GM23338 (cell line): ENCODE measurements at regions not wholly inside any gene's neighbourhood (a gene's known extent, or its start where the extent isn't known, plus 50 kb on each side); places are given as distances from the start of the nearest gene placed in this dataset.

Experiments
- ATAC-seq: fragments of 200-7000 bp; cut with Tn5 transposase; 3 replicates; pipeline ENCODE4 v1.9.1; 2020
- DNase-seq: peaks from one replicate; pipeline ENCODE4 v3.0.0-alpha.2; 2015; ENCODE audit warnings: low spot score
- H2AFZ ChIP-seq: fragments of 200-600 bp; sonication (generic); 2 replicates; pipeline ENCODE4 v1.8.0; 2016; ENCODE audit warnings: antibody characterized with exemption, mild to moderate bottlenecking, moderate library complexity
- H3F3A ChIP-seq: fragments of 200-600 bp; sonication (generic); replicated peaks from 2 replicates; pipeline ENCODE4 v1.8.0; 2017; ENCODE audit warnings: antibody characterized with exemption, mixed run types, low read depth
- H3K27ac ChIP-seq: fragments of 200-600 bp; sonication (generic); 2 replicates; pipeline ENCODE4 v1.6.1; 2016; ENCODE audit warnings: low read depth
- H3K27me3 ChIP-seq: fragments of 200-600 bp; sonication (generic); 2 replicates; pipeline ENCODE4 v1.8.0; 2016; ENCODE audit warnings: mild to moderate bottlenecking, mixed run types, moderate library complexity; ENCODE audit not compliant: insufficient read depth
- H3K36me3 ChIP-seq: fragments of 200-600 bp; sonication (generic); 2 replicates; pipeline ENCODE4 v1.8.0; 2016; ENCODE audit warnings: mild to moderate bottlenecking; ENCODE audit not compliant: insufficient read depth
- H3K4me1 ChIP-seq: fragments of 200-600 bp; sonication (generic); 2 replicates; pipeline ENCODE4 v1.8.0; 2016; ENCODE audit warnings: mild to moderate bottlenecking, moderate library complexity; ENCODE audit not compliant: insufficient read depth
- H3K4me2 ChIP-seq: fragments of 200-600 bp; sonication (generic); 2 replicates; pipeline ENCODE4 v1.7.1; 2017; ENCODE audit warnings: mixed run types
- H3K4me3 ChIP-seq: fragments of 200-600 bp; sonication (generic); 2 replicates; pipeline ENCODE4 v1.6.1; 2016; ENCODE audit warnings: mixed run types
- H3K79me2 ChIP-seq: fragments of 200-600 bp; sonication (generic); replicated peaks from 2 replicates; pipeline ENCODE4 v1.8.0; 2017; ENCODE audit warnings: mild to moderate bottlenecking; ENCODE audit not compliant: insufficient read depth
- H3K9me2 ChIP-seq: fragments of 200-600 bp; sonication (generic); 2 replicates; pipeline ENCODE4 v1.8.0; 2017; ENCODE audit not compliant: insufficient read depth
- H4K20me1 ChIP-seq: fragments of 200-600 bp; sonication (generic); replicated peaks from 2 replicates; pipeline ENCODE4 v1.8.0; 2017; ENCODE audit warnings: mild to moderate bottlenecking; ENCODE audit not compliant: insufficient read depth
- H3K27ac Mint-ChIP-seq: 2 replicates; pipeline ENCODE4 v1.8.0; 2020; ENCODE audit warnings: inconsistent platforms, mild to moderate bottlenecking, moderate library complexity, mixed read lengths
- H3K27me3 Mint-ChIP-seq: 3 replicates; pipeline ENCODE4 v1.8.0; 2022; ENCODE audit warnings: low read depth, mild to moderate bottlenecking, moderate library complexity, mixed read lengths, inconsistent platforms; ENCODE audit not compliant: insufficient read depth, poor library complexity
- H3K36me3 Mint-ChIP-seq: 3 replicates; pipeline ENCODE4 v1.8.0; 2021; ENCODE audit warnings: low read depth, mild to moderate bottlenecking, inconsistent platforms, moderate library complexity, mixed read lengths
- H3K4me1 Mint-ChIP-seq: 3 replicates; pipeline ENCODE4 v1.8.0; 2020; ENCODE audit warnings: mild to moderate bottlenecking, inconsistent platforms, mixed read lengths
- H3K4me3 Mint-ChIP-seq: 3 replicates; pipeline ENCODE4 v1.8.0; 2021; ENCODE audit warnings: moderate library complexity, mild to moderate bottlenecking, inconsistent platforms, mixed read lengths
- H3K9me3 Mint-ChIP-seq: 3 replicates; pipeline ENCODE4 v1.8.0; 2020; ENCODE audit warnings: moderate library complexity, mild to moderate bottlenecking, inconsistent platforms, mixed read lengths
- CREB1 ChIP-seq: fragments of 250-450 bp; sonication (Bioruptor Pico); IDR thresholded peaks from 2 replicates; pipeline ENCODE4 v1.5.0; 2020; ENCODE audit warnings: low read depth, mild to moderate bottlenecking, moderate library complexity
- CTCF ChIP-seq, 2 experiments: fragments of 200-600 bp in 1 of 2; sonication (generic) in 1 of 2; conservative IDR thresholded peaks; 2 replicates each; pipeline versions ENCODE4 v1.5.1 to v1.6.1; 2016 to 2017; ENCODE audit warnings: antibody characterized with exemption in 2 of 2, low read depth in 2 of 2, mild to moderate bottlenecking in 2 of 2, moderate library complexity in 1 of 2
- EZH2 ChIP-seq: fragments of 200-600 bp; sonication (generic); IDR thresholded peaks from one replicate; pipeline ENCODE4 v1.8.0; 2017; ENCODE audit warnings: antibody characterized with exemption, mild to moderate bottlenecking, low read depth; ENCODE audit not compliant: unreplicated experiment
- EZH2phosphoT487 ChIP-seq: fragments of 200-600 bp; sonication (generic); IDR thresholded peaks from one replicate; pipeline ENCODE4 v1.8.1; 2018; ENCODE audit warnings: antibody characterized with exemption; ENCODE audit not compliant: unreplicated experiment
- REST ChIP-seq: IDR thresholded peaks from one replicate; pipeline ENCODE4 v1.6.1; 2018; ENCODE audit warnings: antibody characterized with exemption; ENCODE audit not compliant: unreplicated experiment
- STAT1 ChIP-seq: IDR thresholded peaks from one replicate; pipeline ENCODE4 v1.6.1; 2016; ENCODE audit warnings: antibody characterized with exemption; ENCODE audit not compliant: unreplicated experiment
- ZNF114 ChIP-seq: fragments of 250-450 bp; sonication (Bioruptor Pico); IDR thresholded peaks from 2 replicates; pipeline ENCODE4 v1.5.0; 2020; ENCODE audit warnings: mild to moderate bottlenecking, moderate library complexity
- ZNF331 ChIP-seq: fragments of 250-450 bp; sonication (Bioruptor Pico); IDR thresholded peaks from 2 replicates; pipeline ENCODE4 v1.5.0; 2020; ENCODE audit warnings: low read depth, mild to moderate bottlenecking, moderate library complexity

- H3K27me3 Mint-ChIP-seq = peaks cover 7% of the 10 kb centered on the region
Measured at GRCh38 chr18:77380695-77381094, 131.0 kb downstream of the GALR1 start.

More at GRCh38 chr18:77380695-77381094, 131.0 kb downstream of the GALR1 start:
- Mint-ChIP-seq H3K4me3 (no peak overlapping the region), H3K27ac (no peak overlapping the region), H3K9me3 (no peaks in the 10 kb centered on the region), H3K36me3 (no peaks in the 10 kb centered on the region), H3K4me1 (peaks cover 10% of the 10 kb centered on the region)
- no peak for TF ChIP-seq CTCF (conservative IDR thresholded peaks at IDR 0.05; ENCODE audit: low read depth in 2 of 2)
- no peak for TF ChIP-seq EZH2phosphoT487
- TF ChIP-seq ZNF114 (CRISPR knock-in tag) = no peak
- no peak for TF ChIP-seq ZNF331 (CRISPR knock-in tag)
- no peak for TF ChIP-seq CREB1 (CRISPR knock-in tag)
- no peak for TF ChIP-seq EZH2
- TF ChIP-seq REST = no peak
- no peak for TF ChIP-seq STAT1
- H3K79me2 ChIP-seq = no peaks in the 10 kb centered on the region
- no peak overlapping the region for H3K27ac ChIP-seq
- 0 out of 2 replicates have a peak, but pooled peaks cover 3% of the 10 kb centered on the region for H3K9me2 ChIP-seq
- H4K20me1 ChIP-seq = no peaks in the 10 kb centered on the region
- no peaks in the 10 kb centered on the region for H3K36me3 ChIP-seq
- H3K4me1 ChIP-seq = peaks cover 6% of the 10 kb centered on the region; the same call in 1 of the 2 replicates
- ATAC-seq = no peak
- H3K27me3 ChIP-seq = no peaks in the 10 kb centered on the region
- H2AFZ ChIP-seq = no peak overlapping the region
- H3K4me2 ChIP-seq = no peak overlapping the region
- no peak overlapping the region for H3K4me3 ChIP-seq
- no peaks in the 10 kb centered on the region for H3F3A ChIP-seq
- no peak for DNase-seq
